ENCODE measurements at regions not wholly inside any gene's neighbourhood (a gene's known extent, or its start where the extent isn't known, plus 50 kb on each side); places are given as distances from the start of the nearest gene placed in this dataset.

GRCh38 chr20:22431419-22431818 is 153.0 kb downstream of the FOXA2 start:
- DNase-seq (ENCODE audit: low read depth): no peak

- DNase-seq (ENCODE audit: low read depth): no peak
These were observed 153.6 kb downstream of the FOXA2 start for GRCh38 chr20:22430746-22431168.

GRCh38 chr20:22430154-22430745 is 154.1 kb downstream of the FOXA2 start:
- peak; percentile 53 for DNase-seq (ENCODE audit: low read depth)

GRCh38 chr20:22429175-22430153 is 154.9 kb downstream of the FOXA2 start:
- no peak for DNase-seq (ENCODE audit: low read depth)

- DNase-seq (ENCODE audit: low read depth): no peak
These were observed 156.3 kb downstream of the FOXA2 start for GRCh38 chr20:22428051-22428450.

GRCh38 chr20:22426772-22427171 is 157.6 kb downstream of the FOXA2 start:
- no peak for DNase-seq (ENCODE audit: low read depth)

- peak; percentile 93 for DNase-seq (ENCODE audit: low read depth)
These were observed 158.8 kb downstream of the FOXA2 start for GRCh38 chr20:22425344-22426295.

- DNase-seq (ENCODE audit: low read depth): no peak
These were observed 161.1 kb downstream of the FOXA2 start for GRCh38 chr20:22423190-22423832.

- DNase-seq (ENCODE audit: low read depth): no peak
These were observed 164.2 kb downstream of the FOXA2 start for GRCh38 chr20:22420116-22420598.

GRCh38 chr20:22418738-22419137 is 165.6 kb downstream of the FOXA2 start:
- no peak for DNase-seq (ENCODE audit: low read depth)

- peak; percentile 51 for DNase-seq (ENCODE audit: low read depth)
These were observed 170.0 kb downstream of the FOXA2 start for GRCh38 chr20:22414305-22414742.

GRCh38 chr20:22412977-22413868 is 171.1 kb downstream of the FOXA2 start:
- DNase-seq (ENCODE audit: low read depth): no peak

GRCh38 chr20:22411627-22412450 is 172.5 kb downstream of the FOXA2 start:
- peak; percentile 98 for DNase-seq (ENCODE audit: low read depth)

- DNase-seq (ENCODE audit: low read depth): no peak
These were observed 173.1 kb downstream of the FOXA2 start for GRCh38 chr20:22411286-22411626.

GRCh38 chr20:22410556-22411130 is 173.7 kb downstream of the FOXA2 start:
- no peak for DNase-seq (ENCODE audit: low read depth)

GRCh38 chr20:22408521-22409402 is 175.6 kb downstream of the FOXA2 start:
- no peak for DNase-seq (ENCODE audit: low read depth)

- no peak for DNase-seq (ENCODE audit: low read depth)
These were observed 176.9 kb downstream of the FOXA2 start for GRCh38 chr20:22407237-22408193.
